ENCODE measurements at regions not wholly inside any gene's neighbourhood (a gene's known extent, or its start where the extent isn't known, plus 50 kb on each side); places are given as distances from the start of the nearest gene placed in this dataset.
"Not testable (repeated sequence)": the region's sequence is repeated elsewhere in the genome, so short reads cannot be mapped to it uniquely, and the experiment has no call there.

GRCh38 chr4:151559595-151559994 lies 150.6 kb downstream of the FHIP1A start:
- in situ Hi-C loops (cut with HindIII; ENCODE audit: low sequenced_read_pairs) = no loop called here

GRCh38 chr4:151561551-151562256 lies 152.7 kb downstream of the FHIP1A start:
- in situ Hi-C loops (cut with HindIII; ENCODE audit: low sequenced_read_pairs) = no loop called here

GRCh38 chr4:151563194-151563593 lies 154.2 kb downstream of the FHIP1A start:
- in situ Hi-C loops (cut with HindIII; ENCODE audit: low sequenced_read_pairs) = no loop called here

GRCh38 chr4:151564321-151564720 lies 155.3 kb downstream of the FHIP1A start:
- in situ Hi-C loops (cut with HindIII; ENCODE audit: low sequenced_read_pairs) = no loop called here

- in situ Hi-C loops (cut with HindIII; ENCODE audit: low sequenced_read_pairs) = no loop called here
These were observed 156.6 kb downstream of the FHIP1A start for GRCh38 chr4:151565583-151565982.

GRCh38 chr4:151566053-151566452 lies 157.1 kb downstream of the FHIP1A start:
- in situ Hi-C loops (cut with HindIII; ENCODE audit: low sequenced_read_pairs) = no loop called here

GRCh38 chr4:151567056-151567455 lies 158.1 kb downstream of the FHIP1A start:
- in situ Hi-C loops (cut with HindIII; ENCODE audit: low sequenced_read_pairs) = no loop called here

- in situ Hi-C loops (cut with HindIII; ENCODE audit: low sequenced_read_pairs) = no loop called here
These were observed 160.0 kb downstream of the FHIP1A start for GRCh38 chr4:151568966-151569365.

GRCh38 chr4:151569650-151570049 lies 160.7 kb downstream of the FHIP1A start:
- in situ Hi-C loops (cut with HindIII; ENCODE audit: low sequenced_read_pairs) = no loop called here

- in situ Hi-C loops (cut with HindIII; ENCODE audit: low sequenced_read_pairs) = no loop called here
These were observed 164.5 kb downstream of the FHIP1A start for GRCh38 chr4:151573474-151573873.

GRCh38 chr4:151573945-151574344 lies 165.0 kb downstream of the FHIP1A start:
- in situ Hi-C loops (cut with HindIII; ENCODE audit: low sequenced_read_pairs) = no loop called here

- in situ Hi-C loops (cut with HindIII; ENCODE audit: low sequenced_read_pairs) = no loop called here
These were observed 166.0 kb downstream of the FHIP1A start for GRCh38 chr4:151574968-151575367.

- in situ Hi-C loops (cut with HindIII; ENCODE audit: low sequenced_read_pairs) = no loop called here
These were observed 166.7 kb downstream of the FHIP1A start for GRCh38 chr4:151575646-151576045.

- in situ Hi-C loops (cut with HindIII; ENCODE audit: low sequenced_read_pairs) = no loop called here
These were observed 167.7 kb downstream of the FHIP1A start for GRCh38 chr4:151576627-151577026.

GRCh38 chr4:151581570-151581969 lies 172.6 kb downstream of the FHIP1A start:
- in situ Hi-C loops (cut with HindIII; ENCODE audit: low sequenced_read_pairs) = no loop called here

GRCh38 chr4:151582098-151582497 lies 173.1 kb downstream of the FHIP1A start:
- in situ Hi-C loops (cut with HindIII; ENCODE audit: low sequenced_read_pairs) = no loop called here

- in situ Hi-C loops (cut with HindIII; ENCODE audit: low sequenced_read_pairs) = no loop called here
These were observed 174.4 kb downstream of the FHIP1A start for GRCh38 chr4:151583157-151583914.

GRCh38 chr4:151584101-151584500 lies 175.1 kb downstream of the FHIP1A start:
- in situ Hi-C loops (cut with HindIII; ENCODE audit: low sequenced_read_pairs) = no loop called here

GRCh38 chr4:151595629-151596028 lies 165.2 kb downstream of the GATB start:
- in situ Hi-C loops (cut with HindIII; ENCODE audit: low sequenced_read_pairs) = not testable (repeated sequence)

- in situ Hi-C loops (cut with HindIII; ENCODE audit: low sequenced_read_pairs) = not testable (repeated sequence)
These were observed 163.1 kb downstream of the GATB start for GRCh38 chr4:151597691-151598090.

GRCh38 chr4:151599863-151600262 lies 160.9 kb downstream of the GATB start:
- in situ Hi-C loops (cut with HindIII; ENCODE audit: low sequenced_read_pairs) = no loop called here

- in situ Hi-C loops (cut with HindIII; ENCODE audit: low sequenced_read_pairs) = no loop called here
These were observed 160.4 kb downstream of the GATB start for GRCh38 chr4:151600432-151600831.

All from DLD1 (cell line).